ENCODE measurements at regions not wholly inside any gene's neighbourhood (a gene's known extent, or its start where the extent isn't known, plus 50 kb on each side); places are given as distances from the start of the nearest gene placed in this dataset.

DNA sequence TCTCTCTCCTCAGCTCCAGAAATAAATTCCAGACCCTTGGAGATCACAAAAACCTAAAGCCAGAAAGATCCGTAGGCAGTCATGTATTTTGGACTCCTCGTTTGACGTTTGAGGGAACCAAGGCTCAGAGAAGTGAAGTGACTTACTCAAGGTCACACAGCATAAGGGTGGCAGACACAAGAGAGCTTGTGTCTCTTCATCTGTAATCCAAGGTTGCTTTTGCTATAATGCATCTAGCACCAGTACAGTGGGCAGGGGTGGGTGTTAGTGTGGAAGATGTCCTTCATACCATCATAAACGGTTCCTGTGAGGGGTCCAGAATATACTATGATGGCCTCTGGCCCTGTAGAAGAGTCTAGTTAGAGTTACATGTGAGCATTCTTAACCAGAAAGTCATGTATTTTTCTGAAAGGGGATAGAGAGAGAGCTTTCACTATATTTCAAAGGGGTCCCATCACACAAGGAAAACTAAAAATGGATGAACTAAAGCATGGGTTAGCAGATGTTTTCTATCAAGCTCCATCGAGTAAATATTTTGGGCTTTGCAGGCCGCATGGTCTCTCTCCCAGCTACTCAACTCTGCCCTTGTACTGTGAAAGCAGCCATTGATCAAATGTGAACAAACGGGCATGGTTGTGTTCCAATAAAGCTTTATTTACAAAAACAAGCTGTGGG, 144.9 kb downstream of the TOMM20 start:
- Histone ChIP-seq H2AFZ (ENCODE audit: low read depth, low read length) (peak overlapping the region; percentile 90), H3K9ac (ENCODE audit: insufficient read depth in 1 of 2, low read depth in 2 of 2, low read length in 2 of 2) (peak overlapping the region in 1 of 2 experiments; percentile 49; a peak in 2 of 4 replicates), H3K4me2 (ENCODE audit: insufficient read depth, low read length) (peak overlapping the region; percentile 55; the same call in 1 of the 2 replicates), H3K9me3 (replicated peaks; ENCODE audit: control insufficient read depth, insufficient read depth, low read depth, low read length) (no peaks in the 10 kb centered on the region), H3K4me1 (replicated peaks in 1 of 2; ENCODE audit: control insufficient read depth in 2 of 2, insufficient read depth in 2 of 2, low read length in 2 of 2) (peaks cover 36 to 68% of the 10 kb centered on the region in 2 experiments), H3K27ac (ENCODE audit: extremely low read depth, low read depth, low read length) (peak overlapping the region; percentile 67), H3K36me3 (ENCODE audit: control insufficient read depth, insufficient read depth, low read length) (no peaks in the 10 kb centered on the region), H3K27me3 (ENCODE audit: control insufficient read depth in 2 of 2, insufficient read depth in 2 of 2, low read length in 2 of 2) (no peaks in the 10 kb centered on the region), H3K4me3 (no peak overlapping the region), H4K20me1 (replicated peaks; ENCODE audit: control insufficient read depth, insufficient read depth, low read length) (no peaks in the 10 kb centered on the region), H3K79me2 (ENCODE audit: control insufficient read depth, insufficient read depth, low read length) (no peaks in the 10 kb centered on the region), H3K9me1 (ENCODE audit: control insufficient read depth, insufficient read depth, low read length) (no peaks in the 10 kb centered on the region)
- no TSS peak for BruUV-seq (replicated peaks)
- intact Hi-C loops (cut with micrococcal nuclease) (loop anchor here (2.0 kb wide), 1 partner anchor 73 kb away; no protein-coding TSS in a partner anchor), in situ Hi-C loops (cut with MboI) (no loop called here)
- no peak for DNase-seq (ENCODE audit: extremely low read depth in 1 of 4, low spot score in 3 of 4)
- ATAC-seq = no peak
- ChIA-PET POLR2A (interaction anchor here (0.7 to 1.7 kb wide), 3 partner anchors 9 to 457 kb away, joined by 3 to 5 read pairs (median 3); no protein-coding TSS in a partner anchor), CTCF (ENCODE audit: low intra/inter-chr PET ratio) (no interaction called here)
- WGBS (ENCODE audit: insufficient coverage, low coverage, missing lambda C conversion rate) = 82% methylated on average over 7 of the region's 7 CpGs
- FAIRE-seq = peak; percentile 42
- TF ChIP-seq PYGO2 (tag; IDR thresholded peaks at IDR 0.05) (0 out of 2 replicates have a peak, but pooled peaks have one; percentile 50), HIVEP1 (CRISPR knock-in tag; IDR thresholded peaks at IDR 0.05) (no peak), BCLAF1 (IDR thresholded peaks at IDR 0.05; ENCODE audit: borderline replicate concordance in 1 of 2, control insufficient read depth in 1 of 2, low read depth in 2 of 2, low read length in 1 of 2) (no peak), NR2C2 (CRISPR knock-in tag; IDR thresholded peaks at IDR 0.05) (no peak), NR2C2 (tag; IDR thresholded peaks at IDR 0.05) (no peak), TCFL5 (CRISPR knock-in tag; conservative IDR thresholded peaks at IDR 0.05) (no peak), KAT2B (IDR thresholded peaks at IDR 0.05; ENCODE audit: low read depth, low read length) (no peak), FOXJ3 (CRISPR knock-in tag; IDR thresholded peaks at IDR 0.05) (no peak), ZFP36 (IDR thresholded peaks at IDR 0.05; ENCODE audit: low read depth, low read length, partially characterized antibody) (peak; percentile 85), NELFE (IDR thresholded peaks at IDR 0.05; ENCODE audit: insufficient read depth, insufficient read length) (no peak), SMAD3 (CRISPR knock-in tag; conservative IDR thresholded peaks at IDR 0.05) (no peak)
- TF ChIP-seq, protein P1, sequence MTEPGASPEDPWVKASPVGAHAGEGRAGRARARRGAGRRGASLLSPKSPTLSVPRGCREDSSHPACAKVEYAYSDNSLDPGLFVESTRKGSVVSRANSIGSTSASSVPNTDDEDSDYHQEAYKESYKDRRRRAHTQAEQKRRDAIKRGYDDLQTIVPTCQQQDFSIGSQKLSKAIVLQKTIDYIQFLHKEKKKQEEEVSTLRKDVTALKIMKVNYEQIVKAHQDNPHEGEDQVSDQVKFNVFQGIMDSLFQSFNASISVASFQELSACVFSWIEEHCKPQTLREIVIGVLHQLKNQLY (CRISPR knock-in tag; conservative IDR thresholded peaks at IDR 0.05) = no peak
- TF ChIP-seq, protein P2, sequence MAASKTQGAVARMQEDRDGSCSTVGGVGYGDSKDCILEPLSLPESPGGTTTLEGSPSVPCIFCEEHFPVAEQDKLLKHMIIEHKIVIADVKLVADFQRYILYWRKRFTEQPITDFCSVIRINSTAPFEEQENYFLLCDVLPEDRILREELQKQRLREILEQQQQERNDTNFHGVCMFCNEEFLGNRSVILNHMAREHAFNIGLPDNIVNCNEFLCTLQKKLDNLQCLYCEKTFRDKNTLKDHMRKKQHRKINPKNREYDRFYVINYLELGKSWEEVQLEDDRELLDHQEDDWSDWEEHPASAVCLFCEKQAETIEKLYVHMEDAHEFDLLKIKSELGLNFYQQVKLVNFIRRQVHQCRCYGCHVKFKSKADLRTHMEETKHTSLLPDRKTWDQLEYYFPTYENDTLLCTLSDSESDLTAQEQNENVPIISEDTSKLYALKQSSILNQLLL (CRISPR knock-in tag; IDR thresholded peaks at IDR 0.05; ENCODE audit: borderline replicate concordance) = no peak
- TF ChIP-seq, protein P3, sequence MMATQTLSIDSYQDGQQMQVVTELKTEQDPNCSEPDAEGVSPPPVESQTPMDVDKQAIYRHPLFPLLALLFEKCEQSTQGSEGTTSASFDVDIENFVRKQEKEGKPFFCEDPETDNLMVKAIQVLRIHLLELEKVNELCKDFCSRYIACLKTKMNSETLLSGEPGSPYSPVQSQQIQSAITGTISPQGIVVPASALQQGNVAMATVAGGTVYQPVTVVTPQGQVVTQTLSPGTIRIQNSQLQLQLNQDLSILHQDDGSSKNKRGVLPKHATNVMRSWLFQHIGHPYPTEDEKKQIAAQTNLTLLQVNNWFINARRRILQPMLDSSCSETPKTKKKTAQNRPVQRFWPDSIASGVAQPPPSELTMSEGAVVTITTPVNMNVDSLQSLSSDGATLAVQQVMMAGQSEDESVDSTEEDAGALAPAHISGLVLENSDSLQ (IDR thresholded peaks at IDR 0.05) = no peak

Measured in K562 (cell line).